ENCODE measurements at regions not wholly inside any gene's neighbourhood (a gene's known extent, or its start where the extent isn't known, plus 50 kb on each side); places are given as distances from the start of the nearest gene placed in this dataset.
"Not testable (repeated sequence)": the region's sequence is repeated elsewhere in the genome, so short reads cannot be mapped to it uniquely, and the experiment has no call there.

DNA sequence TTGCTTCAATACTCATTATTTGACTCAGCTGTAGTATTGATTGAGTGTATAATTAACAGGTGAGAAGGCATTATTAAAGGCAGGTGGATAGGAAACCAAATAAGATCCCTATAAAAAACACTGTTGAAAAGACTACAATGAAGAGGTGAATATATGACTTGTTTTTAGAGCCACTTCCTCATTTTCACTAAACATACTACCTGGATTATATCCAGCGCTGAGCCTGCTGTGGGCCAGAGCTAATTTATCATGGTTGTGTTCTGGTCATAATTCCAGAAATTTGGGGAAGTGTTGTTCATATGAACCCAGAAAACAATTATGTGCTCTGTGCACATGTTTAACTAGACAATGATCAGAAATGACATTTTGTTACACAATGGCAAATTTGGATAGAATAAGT, 235.3 kb upstream of the MME start:
- no peak for DNase-seq
- peaks cover 0 to 3% (median 0%) of the 10 kb centered on the region in 5 donors for H3K4me1 ChIP-seq (ENCODE audit: control insufficient read depth in 5 of 5, insufficient read depth in 5 of 5, low read length in 5 of 5)
- H3K27ac ChIP-seq (ENCODE audit: low read depth in 1 of 2, low read length in 1 of 2), result no peak overlapping the region
- H3K9me3 ChIP-seq (ENCODE audit: control insufficient read depth in 4 of 4, insufficient read depth in 3 of 4, low read length in 3 of 4), result no peaks in the 10 kb centered on the region
- TF ChIP-seq, protein P1, sequence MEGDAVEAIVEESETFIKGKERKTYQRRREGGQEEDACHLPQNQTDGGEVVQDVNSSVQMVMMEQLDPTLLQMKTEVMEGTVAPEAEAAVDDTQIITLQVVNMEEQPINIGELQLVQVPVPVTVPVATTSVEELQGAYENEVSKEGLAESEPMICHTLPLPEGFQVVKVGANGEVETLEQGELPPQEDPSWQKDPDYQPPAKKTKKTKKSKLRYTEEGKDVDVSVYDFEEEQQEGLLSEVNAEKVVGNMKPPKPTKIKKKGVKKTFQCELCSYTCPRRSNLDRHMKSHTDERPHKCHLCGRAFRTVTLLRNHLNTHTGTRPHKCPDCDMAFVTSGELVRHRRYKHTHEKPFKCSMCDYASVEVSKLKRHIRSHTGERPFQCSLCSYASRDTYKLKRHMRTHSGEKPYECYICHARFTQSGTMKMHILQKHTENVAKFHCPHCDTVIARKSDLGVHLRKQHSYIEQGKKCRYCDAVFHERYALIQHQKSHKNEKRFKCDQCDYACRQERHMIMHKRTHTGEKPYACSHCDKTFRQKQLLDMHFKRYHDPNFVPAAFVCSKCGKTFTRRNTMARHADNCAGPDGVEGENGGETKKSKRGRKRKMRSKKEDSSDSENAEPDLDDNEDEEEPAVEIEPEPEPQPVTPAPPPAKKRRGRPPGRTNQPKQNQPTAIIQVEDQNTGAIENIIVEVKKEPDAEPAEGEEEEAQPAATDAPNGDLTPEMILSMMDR (IDR thresholded peaks at IDR 0.05; ENCODE audit: control extremely low read depth, extremely low read depth), result no peak
- no peaks in the 10 kb centered on the region for H3K27me3 ChIP-seq (ENCODE audit: control insufficient read depth in 3 of 3, insufficient read depth in 3 of 3, low read length in 2 of 3)
- H3K4me3 ChIP-seq, result no peak overlapping the region
- ATAC-seq (ENCODE audit: insufficient read depth, low FRiP score), result no peak
- no peaks in the 10 kb centered on the region for H3K36me3 ChIP-seq (ENCODE audit: control insufficient read depth in 4 of 4, insufficient read depth in 4 of 4, low read length in 4 of 4)
- H3K9ac ChIP-seq (ENCODE audit: insufficient read depth in 1 of 2, low read length in 2 of 2), result no peak overlapping the region
- WGBS, 2 donors, result 23 to 56% methylated on average over 1 of the region's 1 CpG

DNA sequence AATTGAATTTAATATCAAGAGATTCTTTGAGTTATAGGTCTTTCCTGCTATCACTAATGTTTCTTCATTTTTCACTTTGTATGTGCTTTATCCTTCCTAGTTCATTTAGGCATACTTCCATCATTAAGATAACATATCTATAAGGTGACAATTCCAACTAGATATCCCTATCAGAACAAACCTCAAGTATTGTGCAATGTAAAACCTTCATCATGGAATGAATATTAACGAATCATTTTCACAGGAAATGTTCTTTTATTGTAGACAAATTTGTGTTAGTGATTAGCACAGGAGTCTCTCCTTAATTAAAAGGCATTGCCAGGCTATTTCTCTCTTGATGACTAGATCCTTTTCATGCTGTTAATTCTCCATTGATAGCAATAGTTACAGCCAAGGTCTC, 236.5 kb upstream of the MME start:
- ATAC-seq (ENCODE audit: insufficient read depth, low FRiP score), result no peak
- Histone ChIP-seq H3K36me3 (ENCODE audit: control insufficient read depth in 4 of 4, insufficient read depth in 4 of 4, low read length in 4 of 4) (no peaks in the 10 kb centered on the region), H3K9ac (ENCODE audit: insufficient read depth in 1 of 2, low read length in 2 of 2) (no peak overlapping the region), H3K27me3 (ENCODE audit: control insufficient read depth in 3 of 3, insufficient read depth in 3 of 3, low read length in 2 of 3) (no peaks in the 10 kb centered on the region), H3K4me1 (ENCODE audit: control insufficient read depth in 5 of 5, insufficient read depth in 5 of 5, low read length in 5 of 5) (peaks cover 0 to 3% (median 0%) of the 10 kb centered on the region in 5 donors), H3K4me3 (no peak overlapping the region), H3K9me3 (ENCODE audit: control insufficient read depth in 4 of 4, insufficient read depth in 3 of 4, low read length in 3 of 4) (peaks cover 0 to 4% (median 0%) of the 10 kb centered on the region in 4 donors), H3K27ac (ENCODE audit: low read depth in 1 of 2, low read length in 1 of 2) (no peak overlapping the region)
- TF ChIP-seq, protein P1 (IDR thresholded peaks at IDR 0.05; ENCODE audit: control extremely low read depth, extremely low read depth), result no peak
- no peak for DNase-seq
- WGBS, 2 donors, result 53 to 63% methylated on average over 1 of the region's 1 CpG

DNA sequence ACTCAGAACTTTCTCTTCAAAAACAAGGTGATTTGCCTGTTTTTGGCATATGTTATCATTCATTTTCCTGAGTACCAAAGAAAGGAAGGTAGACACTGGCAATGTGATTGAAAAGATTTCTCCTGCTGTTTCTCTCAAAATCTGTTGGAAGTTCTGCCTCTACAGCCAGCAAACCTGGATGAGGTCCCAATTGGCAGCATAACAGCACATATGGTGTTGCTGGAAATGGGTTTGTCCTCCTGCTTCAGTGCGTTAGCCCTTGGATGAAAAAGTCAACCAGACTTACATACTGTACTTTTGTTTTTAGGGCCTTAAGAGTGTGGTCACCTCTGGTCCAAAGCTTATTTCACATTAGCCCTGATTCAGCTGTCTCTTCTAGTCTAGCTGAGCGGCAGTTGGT, 237.6 kb upstream of the MME start:
- no peak overlapping the region for H3K9ac ChIP-seq (ENCODE audit: insufficient read depth in 1 of 2, low read length in 2 of 2)
- H3K9me3 ChIP-seq (ENCODE audit: control insufficient read depth in 4 of 4, insufficient read depth in 3 of 4, low read length in 3 of 4), result peaks cover 0 to 4% (median 0%) of the 10 kb centered on the region in 4 donors
- H3K4me3 ChIP-seq, result no peak overlapping the region
- no peak overlapping the region for H3K27ac ChIP-seq (ENCODE audit: low read depth in 1 of 2, low read length in 1 of 2)
- no peaks in the 10 kb centered on the region for H3K36me3 ChIP-seq (ENCODE audit: control insufficient read depth in 4 of 4, insufficient read depth in 4 of 4, low read length in 4 of 4)
- DNase-seq (peak in 1 of 3 donors; percentile 63), ATAC-seq (ENCODE audit: insufficient read depth, low FRiP score) (no peak)
- H3K27me3 ChIP-seq (ENCODE audit: control insufficient read depth in 3 of 3, insufficient read depth in 3 of 3, low read length in 2 of 3), result no peaks in the 10 kb centered on the region
- 87 to 94% methylated on average over 2 of the region's 2 CpGs for WGBS, 2 donors
- peaks cover 0 to 3% (median 0%) of the 10 kb centered on the region in 5 donors for H3K4me1 ChIP-seq (ENCODE audit: control insufficient read depth in 5 of 5, insufficient read depth in 5 of 5, low read length in 5 of 5)
- TF ChIP-seq, protein P1 (IDR thresholded peaks at IDR 0.05; ENCODE audit: control extremely low read depth, extremely low read depth), result no peak

DNA sequence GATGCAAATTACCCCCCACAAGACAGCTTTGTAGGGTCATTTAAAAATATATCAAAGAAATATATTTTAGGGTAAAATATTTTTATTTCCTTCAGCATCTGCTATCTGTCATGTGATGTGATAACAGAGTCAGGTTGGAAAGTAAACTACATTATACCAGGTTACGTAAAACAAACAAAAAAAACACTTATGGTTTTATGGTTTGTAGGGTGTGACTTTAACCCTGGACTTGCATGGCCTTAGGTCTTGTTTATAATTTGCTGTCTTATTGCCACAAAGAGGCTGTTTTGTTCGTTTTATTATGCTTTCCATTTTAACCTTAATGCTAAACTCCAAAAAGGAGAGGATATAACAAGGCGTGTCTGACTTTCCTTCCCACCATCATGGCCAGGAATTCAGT, 244.5 kb upstream of the MME start:
- peaks cover 0 to 7% (median 0%) of the 10 kb centered on the region in 5 donors for H3K4me1 ChIP-seq (ENCODE audit: control insufficient read depth in 5 of 5, insufficient read depth in 5 of 5, low read length in 5 of 5)
- TF ChIP-seq, protein P1 (IDR thresholded peaks at IDR 0.05; ENCODE audit: control extremely low read depth, extremely low read depth), result no peak
- no peaks in the 10 kb centered on the region for H3K27me3 ChIP-seq (ENCODE audit: control insufficient read depth in 3 of 3, insufficient read depth in 3 of 3, low read length in 2 of 3)
- DNase-seq (no peak), ATAC-seq (ENCODE audit: insufficient read depth, low FRiP score) (no peak)
- 60 to 80% methylated on average over 3 of the region's 3 CpGs for WGBS, 2 donors
- peaks cover 0 to 6% (median 0%) of the 10 kb centered on the region in 4 donors for H3K9me3 ChIP-seq (ENCODE audit: control insufficient read depth in 4 of 4, insufficient read depth in 3 of 4, low read length in 3 of 4)
- no peak overlapping the region for H3K9ac ChIP-seq (ENCODE audit: insufficient read depth in 1 of 2, low read length in 2 of 2)
- H3K36me3 ChIP-seq (ENCODE audit: control insufficient read depth in 4 of 4, insufficient read depth in 4 of 4, low read length in 4 of 4), result no peaks in the 10 kb centered on the region
- H3K27ac ChIP-seq (ENCODE audit: low read depth in 1 of 2, low read length in 1 of 2), result no peak overlapping the region
- H3K4me3 ChIP-seq, result no peak overlapping the region

DNA sequence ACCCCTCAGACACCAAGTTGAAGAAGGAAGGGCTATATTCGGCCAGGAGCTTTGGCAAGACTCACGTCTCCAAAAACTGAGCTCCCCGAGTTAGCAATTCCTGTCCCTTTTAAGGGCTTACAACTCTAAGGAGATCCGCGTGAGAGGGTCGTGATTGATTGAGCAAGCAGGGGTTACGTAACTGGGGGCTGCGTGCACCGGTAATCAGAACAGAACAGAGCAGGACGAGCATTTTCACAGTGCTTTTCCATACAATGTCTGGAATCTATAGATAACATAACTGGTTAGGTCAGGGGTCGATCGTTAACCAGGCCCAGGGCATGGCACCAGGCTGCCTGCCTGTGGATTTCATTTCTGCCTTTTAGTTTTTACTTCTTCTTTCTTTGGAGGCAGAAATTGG, 245.3 kb upstream of the MME start:
- H3K27ac ChIP-seq (ENCODE audit: low read depth in 1 of 2, low read length in 1 of 2); H3K4me1 ChIP-seq (ENCODE audit: control insufficient read depth in 5 of 5, insufficient read depth in 5 of 5, low read length in 5 of 5); ATAC-seq (ENCODE audit: insufficient read depth, low FRiP score); H3K36me3 ChIP-seq (ENCODE audit: control insufficient read depth in 4 of 4, insufficient read depth in 4 of 4, low read length in 4 of 4); H3K9me3 ChIP-seq (ENCODE audit: control insufficient read depth in 4 of 4, insufficient read depth in 3 of 4, low read length in 3 of 4); DNase-seq; H3K27me3 ChIP-seq (ENCODE audit: control insufficient read depth in 3 of 3, insufficient read depth in 3 of 3, low read length in 2 of 3); H3K9ac ChIP-seq (ENCODE audit: insufficient read depth in 1 of 2, low read length in 2 of 2); H3K4me3 ChIP-seq: not testable (repeated sequence)
- 83 to 87% methylated on average over 12 of the region's 12 CpGs for WGBS, 2 donors
